HepG2 (cell line): ENCODE measurements at regions not wholly inside any gene's neighbourhood (a gene's known extent, or its start where the extent isn't known, plus 50 kb on each side); places are given as distances from the start of the nearest gene placed in this dataset.

Source experiments
- CCAR2 ChIP-seq: fragments of 200-400 bp; formaldehyde crosslinking; optimal IDR thresholded peaks from 2 replicates; pipeline ENCODE3; 2018; ENCODE audit warnings: low read depth, mild to moderate bottlenecking, low read length, moderate library complexity
- DZIP1 ChIP-seq: sonication (generic); formaldehyde crosslinking; IDR thresholded peaks from 2 replicates; pipeline ENCODE4 v1.5.0; 2020; ENCODE audit warnings: mild to moderate bottlenecking, missing genetic modification reagents
- E2F5 ChIP-seq: sonication (generic); formaldehyde crosslinking; conservative IDR thresholded peaks from 2 replicates; pipeline ENCODE4 v1.4.0; 2020; ENCODE audit warnings: missing genetic modification reagents
- ELF1 ChIP-seq: sonication (generic); formaldehyde crosslinking; IDR thresholded peaks from 2 replicates; pipeline ENCODE4 v1.4.0; 2020; ENCODE audit warnings: missing genetic modification reagents
- FOXJ3 ChIP-seq: sonication (generic); formaldehyde crosslinking; IDR thresholded peaks from 2 replicates; pipeline ENCODE4 v1.4.0; 2020; ENCODE audit warnings: missing genetic modification reagents, mild to moderate bottlenecking, borderline replicate concordance
- GLMP ChIP-seq: sonication (generic); formaldehyde crosslinking; IDR thresholded peaks from 2 replicates; pipeline ENCODE4 v1.9.0; 2021; ENCODE audit warnings: missing genetic modification reagents, mild to moderate bottlenecking, borderline replicate concordance
- HNRNPLL ChIP-seq: fragments of 200-400 bp; formaldehyde crosslinking; IDR thresholded peaks from 2 replicates; pipeline ENCODE4 v1.6.1; 2017; ENCODE audit warnings: mild to moderate bottlenecking, low read depth, low read length; ENCODE audit not compliant: poor library complexity, severe bottlenecking
- HOMEZ ChIP-seq: IDR thresholded peaks from 2 replicates; pipeline ENCODE4 v1.6.1; 2016; ENCODE audit warnings: low read depth
- IKZF1 ChIP-seq: fragments of 450-650 bp; IDR thresholded peaks from 2 replicates; pipeline ENCODE4 v1.7.1; 2016
- MED8 ChIP-seq: sonication (generic); formaldehyde crosslinking; IDR thresholded peaks from 2 replicates; pipeline ENCODE4 v1.8.1; 2023; ENCODE audit warnings: mild to moderate bottlenecking, missing genetic modification reagents; ENCODE audit not compliant: insufficient replicate concordance
- MEF2D ChIP-seq: sonication (generic); formaldehyde crosslinking; IDR thresholded peaks from 2 replicates; pipeline ENCODE4 v1.5.1; 2020; ENCODE audit warnings: mild to moderate bottlenecking, missing genetic modification reagents
- MEIS1 ChIP-seq: sonication (generic); formaldehyde crosslinking; IDR thresholded peaks from 2 replicates; pipeline ENCODE4 v1.9.0; 2021; ENCODE audit warnings: mild to moderate bottlenecking, missing genetic modification reagents, moderate library complexity, borderline replicate concordance
- MTF1 ChIP-seq: sonication (generic); formaldehyde crosslinking; IDR thresholded peaks from 2 replicates; pipeline ENCODE4 v1.5.0; 2020; ENCODE audit warnings: missing genetic modification reagents
- NFE2 ChIP-seq: sonication (generic); formaldehyde crosslinking; IDR thresholded peaks from 2 replicates; pipeline ENCODE4 v1.4.0; 2020; ENCODE audit warnings: missing genetic modification reagents
- PAX8 ChIP-seq: sonication (generic); formaldehyde crosslinking; IDR thresholded peaks from 2 replicates; pipeline ENCODE4 v1.8.0; 2022; ENCODE audit warnings: mild to moderate bottlenecking, missing genetic modification reagents, borderline replicate concordance
- POGZ ChIP-seq: sonication (generic); formaldehyde crosslinking; IDR thresholded peaks from 2 replicates; pipeline ENCODE4 v1.4.0; 2020; ENCODE audit warnings: mild to moderate bottlenecking, missing genetic modification reagents
- POLR2G ChIP-seq: fragments of 200-400 bp; formaldehyde crosslinking; IDR thresholded peaks from 2 replicates; pipeline ENCODE4 v1.6.1; 2018; ENCODE audit warnings: mild to moderate bottlenecking, low read depth, low read length, moderate library complexity
- REPIN1 ChIP-seq: sonication (generic); formaldehyde crosslinking; IDR thresholded peaks from 2 replicates; pipeline ENCODE4 v1.8.0; 2022; ENCODE audit warnings: missing genetic modification reagents, low read depth, mild to moderate bottlenecking, borderline replicate concordance
- SMAD1 ChIP-seq: sonication (generic); formaldehyde crosslinking; IDR thresholded peaks from 2 replicates; pipeline ENCODE4 v1.4.0; 2020; ENCODE audit warnings: missing genetic modification reagents, low read depth, mild to moderate bottlenecking, borderline replicate concordance
- TEF ChIP-seq: sonication (generic); formaldehyde crosslinking; IDR thresholded peaks from 2 replicates; pipeline ENCODE4 v1.5.0; 2020; ENCODE audit warnings: missing genetic modification reagents
- ZNF350 ChIP-seq: sonication (generic); formaldehyde crosslinking; IDR thresholded peaks from 2 replicates; pipeline ENCODE4 v1.4.0; 2020; ENCODE audit warnings: mild to moderate bottlenecking, low read depth, missing genetic modification reagents, borderline replicate concordance
- ZNF570 ChIP-seq: sonication (generic); formaldehyde crosslinking; IDR thresholded peaks from 2 replicates; pipeline ENCODE4 v1.4.0; 2020; ENCODE audit warnings: mild to moderate bottlenecking, missing genetic modification reagents, borderline replicate concordance
- ZNF788 ChIP-seq: sonication (generic); formaldehyde crosslinking; IDR thresholded peaks from 2 replicates; pipeline ENCODE4 v1.5.0; 2020; ENCODE audit warnings: mild to moderate bottlenecking, missing genetic modification reagents, borderline replicate concordance
- ZNF883 ChIP-seq: sonication (generic); formaldehyde crosslinking; IDR thresholded peaks from 2 replicates; pipeline ENCODE4 v1.5.1; 2020; ENCODE audit warnings: mild to moderate bottlenecking, missing genetic modification reagents; ENCODE audit errors: not compliant biosample characterization

- TF ChIP-seq GLMP, result no peak
- TF ChIP-seq ELF1 (CRISPR knock-in tag), result no peak
- TF ChIP-seq REPIN1 (CRISPR knock-in tag), result no peak
- no peak; the same call in 1 of the 2 replicates for TF ChIP-seq POGZ (CRISPR knock-in tag)
- TF ChIP-seq PAX8 (CRISPR knock-in tag), result no peak
- no peak for TF ChIP-seq HOMEZ (CRISPR knock-in tag)
- no peak for TF ChIP-seq ZNF350 (CRISPR knock-in tag)
- no peak for TF ChIP-seq DZIP1 (CRISPR knock-in tag)
- no peak for TF ChIP-seq MEF2D
- TF ChIP-seq FOXJ3, result no peak
- no peak for TF ChIP-seq E2F5 (CRISPR knock-in tag)
- no peak for TF ChIP-seq MEIS1 (CRISPR knock-in tag)
- no peak for TF ChIP-seq HNRNPLL
- TF ChIP-seq ZNF570 (CRISPR knock-in tag), result no peak
- TF ChIP-seq CCAR2, result no peak
- no peak for TF ChIP-seq ZNF883 (CRISPR knock-in tag)
- TF ChIP-seq POLR2G, result no peak
- TF ChIP-seq MED8 (CRISPR knock-in tag), result no peak
- TF ChIP-seq NFE2, result no peak
- TF ChIP-seq TEF, result no peak
- no peak for TF ChIP-seq IKZF1
- TF ChIP-seq ZNF788 (CRISPR knock-in tag), result no peak
- TF ChIP-seq SMAD1, result no peak
- TF ChIP-seq MTF1 (CRISPR knock-in tag), result no peak
Measured at GRCh38 chr9:107213080-107213479, 70.0 kb upstream of the RAD23B start (continued).
